ENCODE measurements at regions not wholly inside any gene's neighbourhood (a gene's known extent, or its start where the extent isn't known, plus 50 kb on each side); places are given as distances from the start of the nearest gene placed in this dataset.

DNA sequence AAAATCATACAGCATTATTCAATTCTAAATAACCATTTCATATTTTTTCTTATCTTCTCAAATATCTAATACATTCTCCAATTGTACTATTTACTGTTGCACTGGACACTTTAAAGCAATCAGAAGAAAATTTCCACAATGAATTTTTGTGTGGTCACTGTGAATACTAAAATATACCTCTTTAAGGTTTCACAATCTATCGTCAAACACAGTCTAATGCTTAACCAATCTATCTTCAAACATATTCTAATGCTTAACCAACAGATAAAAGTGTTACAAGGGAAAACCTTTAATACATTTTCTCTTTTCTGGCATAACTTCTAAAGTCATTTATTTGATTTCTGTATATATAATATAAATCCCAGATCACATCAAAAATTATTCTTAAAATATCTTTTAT lies 2035.5 kb upstream of the CDH6 start:
- TF ChIP-seq POLR2A (IDR thresholded peaks at IDR 0.05; ENCODE audit: low read depth, low read length): no peak
- TF ChIP-seq, protein P1, sequence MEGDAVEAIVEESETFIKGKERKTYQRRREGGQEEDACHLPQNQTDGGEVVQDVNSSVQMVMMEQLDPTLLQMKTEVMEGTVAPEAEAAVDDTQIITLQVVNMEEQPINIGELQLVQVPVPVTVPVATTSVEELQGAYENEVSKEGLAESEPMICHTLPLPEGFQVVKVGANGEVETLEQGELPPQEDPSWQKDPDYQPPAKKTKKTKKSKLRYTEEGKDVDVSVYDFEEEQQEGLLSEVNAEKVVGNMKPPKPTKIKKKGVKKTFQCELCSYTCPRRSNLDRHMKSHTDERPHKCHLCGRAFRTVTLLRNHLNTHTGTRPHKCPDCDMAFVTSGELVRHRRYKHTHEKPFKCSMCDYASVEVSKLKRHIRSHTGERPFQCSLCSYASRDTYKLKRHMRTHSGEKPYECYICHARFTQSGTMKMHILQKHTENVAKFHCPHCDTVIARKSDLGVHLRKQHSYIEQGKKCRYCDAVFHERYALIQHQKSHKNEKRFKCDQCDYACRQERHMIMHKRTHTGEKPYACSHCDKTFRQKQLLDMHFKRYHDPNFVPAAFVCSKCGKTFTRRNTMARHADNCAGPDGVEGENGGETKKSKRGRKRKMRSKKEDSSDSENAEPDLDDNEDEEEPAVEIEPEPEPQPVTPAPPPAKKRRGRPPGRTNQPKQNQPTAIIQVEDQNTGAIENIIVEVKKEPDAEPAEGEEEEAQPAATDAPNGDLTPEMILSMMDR (IDR thresholded peaks at IDR 0.05; ENCODE audit: extremely low read depth in 1 of 2, insufficient read depth in 1 of 2, low read depth in 1 of 2, low read length in 2 of 2): no peak

All from endothelial cell of umbilical vein (primary cell).